Muscle layer of colon (tissue), 2 donors: ENCODE measurements at regions not wholly inside any gene's neighbourhood (a gene's known extent, or its start where the extent isn't known, plus 50 kb on each side); places are given as distances from the start of the nearest gene placed in this dataset.
"Not testable (repeated sequence)": the region's sequence is repeated elsewhere in the genome, so short reads cannot be mapped to it uniquely, and the experiment has no call there.

ENCODE experiments used
- H3K27ac ChIP-seq: one replicate; pipeline ENCODE4 v1.7.0; 2013; ENCODE audit warnings: low read depth, mild to moderate bottlenecking, low read length, moderate library complexity
- H3K27me3 ChIP-seq, 2 donors: one replicate each; pipeline ENCODE4 v1.7.0; 2013; ENCODE audit warnings: low read length in 2 of 2, mild to moderate bottlenecking in 2 of 2; ENCODE audit not compliant: insufficient read depth in 2 of 2, control insufficient read depth in 1 of 2
- H3K36me3 ChIP-seq: one replicate; pipeline ENCODE4 v1.7.0; 2013; ENCODE audit warnings: mild to moderate bottlenecking, low read length; ENCODE audit not compliant: insufficient read depth
- H3K4me1 ChIP-seq: one replicate; pipeline ENCODE4 v1.7.0; 2013; ENCODE audit warnings: mild to moderate bottlenecking, low read length; ENCODE audit not compliant: insufficient read depth
- H3K4me3 ChIP-seq, 2 donors: one replicate each; pipeline ENCODE4 v1.7.0; 2013; ENCODE audit warnings: low read length in 2 of 2, low read depth in 1 of 2, mild to moderate bottlenecking in 1 of 2, moderate library complexity in 1 of 2
- H3K9ac ChIP-seq: one replicate; pipeline ENCODE4 v1.7.0; 2013; ENCODE audit warnings: low read length
- H3K9me3 ChIP-seq: one replicate; pipeline ENCODE4 v1.7.0; 2013; ENCODE audit warnings: mild to moderate bottlenecking, low read length
- donor health status: abdominal sarcoma.
- donor health status: Adenocarcinoma of cecum.

GRCh38 chr5:99581204-99581603, 652.4 kb upstream of the CHD1 start:
- H3K9ac ChIP-seq, H3K4me3 ChIP-seq, H3K27ac ChIP-seq, H3K9me3 ChIP-seq, H3K4me1 ChIP-seq, H3K27me3 ChIP-seq, H3K36me3 ChIP-seq: not testable (repeated sequence)

- H3K4me3 ChIP-seq, H3K4me1 ChIP-seq, H3K36me3 ChIP-seq, H3K27ac ChIP-seq, H3K27me3 ChIP-seq, H3K9ac ChIP-seq, H3K9me3 ChIP-seq: not testable (repeated sequence)
Observed at GRCh38 chr5:99562937-99563627, 634.3 kb upstream of the CHD1 start.

GRCh38 chr5:99553211-99553810, 624.5 kb upstream of the CHD1 start:
- H3K9me3 ChIP-seq = no peaks in the 10 kb centered on the region

DNA sequence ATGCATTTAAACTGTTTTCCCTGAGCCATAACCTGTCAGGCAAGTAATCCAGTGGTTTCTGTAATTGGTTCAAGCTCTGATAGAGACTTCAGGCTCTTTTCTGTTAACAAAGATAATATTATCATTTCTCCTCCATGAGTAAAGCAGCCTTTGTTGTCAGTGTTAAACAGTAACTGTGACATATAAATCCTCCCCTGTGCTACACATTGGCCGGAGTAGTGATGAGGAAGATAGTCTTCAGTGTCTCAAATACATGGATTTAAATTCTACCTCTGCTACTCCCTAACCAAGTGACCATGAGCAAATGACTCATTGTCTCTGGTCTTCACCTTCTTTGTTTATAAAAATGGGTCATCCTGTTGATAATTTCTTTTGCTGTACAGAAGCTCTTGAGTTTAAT, 615.5 kb upstream of the CHD1 start:
- H3K4me1 ChIP-seq = no peaks in the 10 kb centered on the region
- H3K9ac ChIP-seq = no peak overlapping the region
- no peaks in the 10 kb centered on the region for H3K9me3 ChIP-seq
- no peaks in the 10 kb centered on the region for H3K36me3 ChIP-seq
- no peak overlapping the region for H3K27ac ChIP-seq
- H3K4me3 ChIP-seq = no peak overlapping the region
- no peaks in the 10 kb centered on the region for H3K27me3 ChIP-seq

More at GRCh38 chr5:99553211-99553810, 624.5 kb upstream of the CHD1 start:
- no peaks in the 10 kb centered on the region for H3K27me3 ChIP-seq
- H3K36me3 ChIP-seq = no peaks in the 10 kb centered on the region
- H3K4me3 ChIP-seq = no peak overlapping the region
- H3K27ac ChIP-seq = no peak overlapping the region
- no peaks in the 10 kb centered on the region for H3K4me1 ChIP-seq
- H3K9ac ChIP-seq = no peak overlapping the region

- Histone ChIP-seq H3K9me3 (no peaks in the 10 kb centered on the region), H3K4me3 (no peak overlapping the region), H3K9ac (no peak overlapping the region), H3K27me3 (no peaks in the 10 kb centered on the region), H3K4me1 (no peaks in the 10 kb centered on the region), H3K36me3 (no peaks in the 10 kb centered on the region), H3K27ac (no peak overlapping the region)
Observed at GRCh38 chr5:99543841-99544240, 615.0 kb upstream of the CHD1 start.

GRCh38 chr5:99534241-99534640, 605.4 kb upstream of the CHD1 start:
- not testable (repeated sequence) for H3K36me3 ChIP-seq, H3K27ac ChIP-seq

GRCh38 chr5:99521666-99522065, 592.9 kb upstream of the CHD1 start:
- not testable (repeated sequence) for H3K36me3 ChIP-seq, H3K27me3 ChIP-seq, H3K9ac ChIP-seq, H3K4me3 ChIP-seq, H3K27ac ChIP-seq, H3K4me1 ChIP-seq, H3K9me3 ChIP-seq

More at GRCh38 chr5:99534241-99534640, 605.4 kb upstream of the CHD1 start:
- H3K4me3 ChIP-seq, H3K27me3 ChIP-seq, H3K9me3 ChIP-seq, H3K9ac ChIP-seq, H3K4me1 ChIP-seq: not testable (repeated sequence)

- H3K36me3 ChIP-seq, H3K4me1 ChIP-seq, H3K27ac ChIP-seq, H3K9me3 ChIP-seq, H3K27me3 ChIP-seq, H3K4me3 ChIP-seq, H3K9ac ChIP-seq: not testable (repeated sequence)
Observed at GRCh38 chr5:99515864-99516490, 587.2 kb upstream of the CHD1 start.

GRCh38 chr5:99510237-99510866, 581.5 kb upstream of the CHD1 start:
- not testable (repeated sequence) for H3K36me3 ChIP-seq, H3K9ac ChIP-seq, H3K27me3 ChIP-seq, H3K27ac ChIP-seq, H3K4me3 ChIP-seq, H3K4me1 ChIP-seq, H3K9me3 ChIP-seq

- not testable (repeated sequence) for H3K9me3 ChIP-seq, H3K4me1 ChIP-seq, H3K4me3 ChIP-seq, H3K9ac ChIP-seq, H3K27ac ChIP-seq, H3K36me3 ChIP-seq, H3K27me3 ChIP-seq
Observed at GRCh38 chr5:99509064-99509463, 580.3 kb upstream of the CHD1 start.

GRCh38 chr5:99495456-99495855, 566.6 kb upstream of the CHD1 start:
- not testable (repeated sequence) for H3K27me3 ChIP-seq, H3K36me3 ChIP-seq, H3K9me3 ChIP-seq, H3K9ac ChIP-seq, H3K4me1 ChIP-seq, H3K4me3 ChIP-seq, H3K27ac ChIP-seq
